Fibroblast of mammary gland (primary cell): ENCODE measurements at regions not wholly inside any gene's neighbourhood (a gene's known extent, or its start where the extent isn't known, plus 50 kb on each side); places are given as distances from the start of the nearest gene placed in this dataset.
A peak's percentile ranks its signal among the peaks of the same experiment; 100 is the strongest.

Experiments used
- DNase-seq: peaks from one replicate; pipeline ENCODE4 v3.0.0-alpha.2; 2010; ENCODE audit warnings: low read depth
- H3K4me3 ChIP-seq: 2 replicates; pipeline ENCODE4 v1.5.1; 2011; ENCODE audit warnings: low read depth, mild to moderate bottlenecking, low read length, moderate library complexity; ENCODE audit not compliant: control insufficient read depth
- CTCF ChIP-seq: conservative IDR thresholded peaks from 2 replicates; pipeline ENCODE4 v1.5.1; 2011; ENCODE audit warnings: low read depth, low read length, inconsistent platforms; ENCODE audit not compliant: control insufficient read depth, insufficient read depth

GRCh38 chr5:175579742-175580432, 78.0 kb upstream of the HRH2 start:
- no peak for DNase-seq
- TF ChIP-seq CTCF, result no peak
- no peak overlapping the region for H3K4me3 ChIP-seq

GRCh38 chr5:175582697-175583096, 75.2 kb upstream of the HRH2 start:
- TF ChIP-seq CTCF, result no peak
- DNase-seq, result no peak
- H3K4me3 ChIP-seq, result no peak overlapping the region

GRCh38 chr5:175585567-175585966, 72.3 kb upstream of the HRH2 start:
- no peak for DNase-seq
- no peak for TF ChIP-seq CTCF
- no peak overlapping the region for H3K4me3 ChIP-seq

GRCh38 chr5:175588709-175589429, 69.0 kb upstream of the HRH2 start:
- no peak for TF ChIP-seq CTCF
- no peak for DNase-seq
- no peak overlapping the region for H3K4me3 ChIP-seq

- H3K4me3 ChIP-seq, result no peak overlapping the region
- no peak for TF ChIP-seq CTCF
- DNase-seq, result no peak
Measured at GRCh38 chr5:175589714-175590113, 68.2 kb upstream of the HRH2 start.

- no peak for TF ChIP-seq CTCF
- DNase-seq, result peak; percentile 0
- H3K4me3 ChIP-seq, result no peak overlapping the region
Measured at GRCh38 chr5:175590471-175590881, 67.4 kb upstream of the HRH2 start.
